Osteoblast (primary cell): ENCODE measurements at regions not wholly inside any gene's neighbourhood (a gene's known extent, or its start where the extent isn't known, plus 50 kb on each side); places are given as distances from the start of the nearest gene placed in this dataset.

Source experiments
- DNase-seq: peaks from one replicate; pipeline ENCODE4 v3.0.0; 2011; ENCODE audit warnings: low spot score, mixed read lengths; ENCODE audit not compliant: insufficient read length; ENCODE audit errors: missing footprints
- H2AFZ ChIP-seq: 2 replicates; pipeline ENCODE4 v1.6.0; 2011; ENCODE audit warnings: mild to moderate bottlenecking, low read length
- H3K27ac ChIP-seq: 2 replicates; pipeline ENCODE4 v1.5.1; 2011; ENCODE audit warnings: mild to moderate bottlenecking, low read depth, low read length, moderate library complexity
- H3K27me3 ChIP-seq: 2 replicates; pipeline ENCODE4 v1.6.0; 2012; ENCODE audit warnings: mild to moderate bottlenecking, control low read depth, inconsistent platforms, low read length, moderate library complexity; ENCODE audit not compliant: insufficient read depth
- H3K36me3 ChIP-seq: 2 replicates; pipeline ENCODE4 v1.5.1; 2011; ENCODE audit warnings: mild to moderate bottlenecking, low read length, control low read depth, moderate library complexity; ENCODE audit not compliant: insufficient read depth
- H3K4me1 ChIP-seq: 2 replicates; pipeline ENCODE4 v1.5.1; 2011; ENCODE audit warnings: mild to moderate bottlenecking, low read length, control low read depth, moderate library complexity; ENCODE audit not compliant: insufficient read depth
- H3K4me2 ChIP-seq: 2 replicates; pipeline ENCODE4 v1.6.0; 2011; ENCODE audit warnings: mild to moderate bottlenecking, low read length; ENCODE audit not compliant: insufficient read depth
- H3K4me3 ChIP-seq: fragments of 200-600 bp; sonication (generic); 3 replicates; pipeline ENCODE4 v1.5.1; 2012; ENCODE audit warnings: mild to moderate bottlenecking, low read length, inconsistent platforms; ENCODE audit not compliant: insufficient read depth
- H3K79me2 ChIP-seq: 2 replicates; pipeline ENCODE4 v1.6.0; 2012; ENCODE audit warnings: mild to moderate bottlenecking, low read length, control low read depth, inconsistent platforms; ENCODE audit not compliant: insufficient read depth
- H3K9me3 ChIP-seq: 2 replicates; pipeline ENCODE4 v1.5.1; 2011; ENCODE audit warnings: low read depth, low read length, control low read depth
- H4K20me1 ChIP-seq: 2 replicates; pipeline ENCODE4 v1.6.0; 2012; ENCODE audit warnings: mild to moderate bottlenecking, low read length, control low read depth; ENCODE audit not compliant: insufficient read depth
- CTCF ChIP-seq: IDR thresholded peaks from 2 replicates; pipeline ENCODE4 v1.5.1; 2011; ENCODE audit warnings: mild to moderate bottlenecking, low read depth, low read length, moderate library complexity; ENCODE audit errors: extremely low read depth

- no peak overlapping the region for H2AFZ ChIP-seq
- H3K4me3 ChIP-seq, result no peak overlapping the region
- TF ChIP-seq CTCF, result no peak
- no peak overlapping the region for H3K4me2 ChIP-seq
- no peaks in the 10 kb centered on the region for H3K79me2 ChIP-seq
- DNase-seq, result no peak
- no peak overlapping the region for H3K27ac ChIP-seq
- H3K9me3 ChIP-seq, result no peaks in the 10 kb centered on the region
- H3K27me3 ChIP-seq, result peaks cover 2% of the 10 kb centered on the region
- no peaks in the 10 kb centered on the region for H3K36me3 ChIP-seq
- H3K4me1 ChIP-seq, result no peaks in the 10 kb centered on the region
- no peaks in the 10 kb centered on the region for H4K20me1 ChIP-seq
These were observed 92.8 kb upstream of the KMT2C start for GRCh38 chr7:152528612-152529011.

GRCh38 chr7:152527610-152528032 lies 91.8 kb upstream of the KMT2C start:
- no peak overlapping the region for H3K27ac ChIP-seq
- no peaks in the 10 kb centered on the region for H3K36me3 ChIP-seq
- H3K9me3 ChIP-seq, result no peaks in the 10 kb centered on the region
- no peaks in the 10 kb centered on the region for H3K79me2 ChIP-seq
- TF ChIP-seq CTCF, result no peak
- H2AFZ ChIP-seq, result peak overlapping the region; percentile 2
- H3K4me2 ChIP-seq, result peak overlapping the region; percentile 2
- no peak overlapping the region for H3K4me3 ChIP-seq
- H4K20me1 ChIP-seq, result no peaks in the 10 kb centered on the region
- H3K27me3 ChIP-seq, result peaks cover 5% of the 10 kb centered on the region
- no peak for DNase-seq
- H3K4me1 ChIP-seq, result no peaks in the 10 kb centered on the region

GRCh38 chr7:152523916-152524315 lies 88.1 kb upstream of the KMT2C start:
- Histone ChIP-seq H3K9me3 (no peaks in the 10 kb centered on the region), H4K20me1 (no peaks in the 10 kb centered on the region), H3K4me1 (no peaks in the 10 kb centered on the region), H3K4me2 (peak overlapping the region; percentile 32), H3K27ac (no peak overlapping the region), H3K27me3 (peaks cover 5% of the 10 kb centered on the region), H3K4me3 (no peak overlapping the region), H2AFZ (peak overlapping the region; percentile 15), H3K79me2 (no peaks in the 10 kb centered on the region), H3K36me3 (no peaks in the 10 kb centered on the region)
- DNase-seq, result peak; percentile 63
- TF ChIP-seq CTCF, result no peak

- Histone ChIP-seq H2AFZ (peak overlapping the region; percentile 50), H3K4me3 (peak overlapping the region; percentile 25), H3K9me3 (no peaks in the 10 kb centered on the region), H3K4me1 (no peaks in the 10 kb centered on the region), H3K27ac (no peak overlapping the region), H3K4me2 (peak overlapping the region; percentile 65), H3K36me3 (no peaks in the 10 kb centered on the region), H4K20me1 (no peaks in the 10 kb centered on the region), H3K79me2 (no peaks in the 10 kb centered on the region), H3K27me3 (peaks cover 5% of the 10 kb centered on the region)
- DNase-seq, result peak; percentile 75
- no peak for TF ChIP-seq CTCF
These were observed 86.8 kb upstream of the KMT2C start for GRCh38 chr7:152522571-152523067.
